ENCODE measurements at regions not wholly inside any gene's neighbourhood (a gene's known extent, or its start where the extent isn't known, plus 50 kb on each side); places are given as distances from the start of the nearest gene placed in this dataset.

GRCh38 chr11:25242928-25243327, 746.1 kb downstream of the LUZP2 start:
- no peak for TF ChIP-seq CTCF (IDR thresholded peaks at IDR 0.05)
- no peak for TF ChIP-seq MAX (IDR thresholded peaks at IDR 0.05; ENCODE audit: low read depth)
- TF ChIP-seq YY1 (IDR thresholded peaks at IDR 0.05; ENCODE audit: low read depth): no peak
- TF ChIP-seq TAF1 (IDR thresholded peaks at IDR 0.05; ENCODE audit: borderline replicate concordance, low read depth, low read length): no peak
- no peak for TF ChIP-seq IRF3 (IDR thresholded peaks at IDR 0.05; ENCODE audit: low read depth, low read length)
- no peak for TF ChIP-seq GABPA (IDR thresholded peaks at IDR 0.05; ENCODE audit: low read depth)
- TF ChIP-seq RFX5 (IDR thresholded peaks at IDR 0.05; ENCODE audit: low read length): no peak
- TF ChIP-seq REST (IDR thresholded peaks at IDR 0.05; ENCODE audit: low read depth, low read length): no peak

Measured in SK-N-SH (cell line).